Thymus (tissue), 11 donors: ENCODE measurements at regions not wholly inside any gene's neighbourhood (a gene's known extent, or its start where the extent isn't known, plus 50 kb on each side); places are given as distances from the start of the nearest gene placed in this dataset.
"Not testable (repeated sequence)": the region's sequence is repeated elsewhere in the genome, so short reads cannot be mapped to it uniquely, and the experiment has no call there.

Experiments
- DNase-seq, 9 donors: peaks; one replicate each; pipeline ENCODE4 v3.0.0-alpha.2; 2013; ENCODE audit warnings: low spot score in 9 of 9, low read depth in 6 of 9, missing footprints in 1 of 9
- H3K27ac ChIP-seq, 2 donors: one replicate each; pipeline ENCODE4 v1.5.1; 2013; ENCODE audit warnings: control low read depth in 1 of 2, low read depth in 1 of 2, low read length in 1 of 2, mild to moderate bottlenecking in 1 of 2, moderate library complexity in 1 of 2
- H3K27me3 ChIP-seq, 2 donors: one replicate each; pipeline ENCODE4 v1.5.1; 2013; ENCODE audit warnings: low read length in 1 of 2; ENCODE audit not compliant: control insufficient read depth in 2 of 2, insufficient read depth in 1 of 2
- H3K36me3 ChIP-seq, 2 donors: one replicate each; pipeline ENCODE4 v1.5.1; 2013; ENCODE audit warnings: low read length in 1 of 2, mild to moderate bottlenecking in 1 of 2, moderate library complexity in 1 of 2; ENCODE audit not compliant: control insufficient read depth in 2 of 2, insufficient read depth in 2 of 2
- H3K4me1 ChIP-seq, 2 donors: one replicate each; pipeline ENCODE4 v1.5.1; 2013; ENCODE audit warnings: low read length in 2 of 2; ENCODE audit not compliant: control insufficient read depth in 2 of 2, insufficient read depth in 2 of 2
- H3K4me3 ChIP-seq, 2 donors: one replicate each; pipeline ENCODE4 v1.5.1; 2013; ENCODE audit warnings: low read length in 2 of 2, control low read depth in 1 of 2, mild to moderate bottlenecking in 1 of 2
- H3K9me3 ChIP-seq, 2 donors: one replicate each; pipeline ENCODE4 v1.5.1; 2013; ENCODE audit warnings: low read length in 1 of 2, mild to moderate bottlenecking in 1 of 2; ENCODE audit not compliant: control insufficient read depth in 2 of 2, insufficient read depth in 1 of 2
- WGBS: extraction: QIAGEN DNeasy Blood & Tissue Kit; methylation state at CpG from one replicate; pipeline ENCODE4 v1.1.7; 2013; 5-methylcytosine and 5-hydroxymethylcytosine counted together
- donor health status: healthy.

- not testable (repeated sequence) for DNase-seq, H3K9me3 ChIP-seq, H3K36me3 ChIP-seq, H3K27ac ChIP-seq, H3K4me1 ChIP-seq, H3K4me3 ChIP-seq, H3K27me3 ChIP-seq
- WGBS, result 96% methylated on average over 13 of the region's 13 CpGs
These were observed 162.3 kb downstream of the CTTN start for GRCh38 chr11:70560621-70561020.

GRCh38 chr11:70566768-70567530 lies 168.6 kb downstream of the CTTN start:
- 80% methylated on average over 17 of the region's 17 CpGs for WGBS
- Histone ChIP-seq H3K27ac (no peak overlapping the region), H3K4me3 (no peak overlapping the region), H3K36me3 (no peaks in the 10 kb centered on the region), H3K27me3 (peaks cover 0 to 18% of the 10 kb centered on the region in 2 donors), H3K4me1 (peaks cover 0 to 12% of the 10 kb centered on the region in 2 donors), H3K9me3 (no peaks in the 10 kb centered on the region)
- no peak for DNase-seq

- Histone ChIP-seq H3K4me1 (peaks cover 0 to 12% of the 10 kb centered on the region in 2 donors), H3K9me3 (no peaks in the 10 kb centered on the region), H3K36me3 (no peaks in the 10 kb centered on the region), H3K27me3 (peaks cover 0 to 18% of the 10 kb centered on the region in 2 donors), H3K27ac (no peak overlapping the region), H3K4me3 (no peak overlapping the region)
- 74% methylated on average over 8 of the region's 8 CpGs for WGBS
- DNase-seq, result no peak
These were observed 169.3 kb downstream of the CTTN start for GRCh38 chr11:70567680-70568034.

- Histone ChIP-seq H3K9me3 (no peaks in the 10 kb centered on the region), H3K27me3 (peaks cover 0 to 18% of the 10 kb centered on the region in 2 donors), H3K4me3 (no peak overlapping the region), H3K4me1 (peaks cover 0 to 12% of the 10 kb centered on the region in 2 donors), H3K36me3 (no peaks in the 10 kb centered on the region), H3K27ac (no peak overlapping the region)
- no peak for DNase-seq
- WGBS, result 6% methylated on average over 26 of the region's 26 CpGs
These were observed 169.9 kb downstream of the CTTN start for GRCh38 chr11:70568035-70568813.

GRCh38 chr11:70568814-70569617 lies 170.7 kb downstream of the CTTN start:
- Histone ChIP-seq H3K4me1 (peaks cover 0 to 12% of the 10 kb centered on the region in 2 donors), H3K27ac (no peak overlapping the region), H3K27me3 (peaks cover 0 to 18% of the 10 kb centered on the region in 2 donors), H3K36me3 (no peaks in the 10 kb centered on the region), H3K4me3 (no peak overlapping the region), H3K9me3 (no peaks in the 10 kb centered on the region)
- DNase-seq, result no peak
- 90% methylated on average over 30 of the region's 30 CpGs for WGBS

- Histone ChIP-seq H3K9me3 (no peaks in the 10 kb centered on the region), H3K36me3 (no peaks in the 10 kb centered on the region), H3K27ac (no peak overlapping the region), H3K4me3 (no peak overlapping the region), H3K4me1 (peaks cover 0 to 12% of the 10 kb centered on the region in 2 donors), H3K27me3 (peaks cover 0 to 18% of the 10 kb centered on the region in 2 donors)
- DNase-seq, result no peak
- 96% methylated on average over 8 of the region's 8 CpGs for WGBS
These were observed 171.2 kb downstream of the CTTN start for GRCh38 chr11:70569618-70569890.

- no peaks in the 10 kb centered on the region for H3K9me3 ChIP-seq
- no peak for DNase-seq
- H3K36me3 ChIP-seq, result no peaks in the 10 kb centered on the region
- H3K27me3 ChIP-seq, result peaks cover 0 to 18% of the 10 kb centered on the region in 2 donors
- no peak overlapping the region for H3K4me3 ChIP-seq
- H3K4me1 ChIP-seq, result peaks cover 0 to 12% of the 10 kb centered on the region in 2 donors
- no peak overlapping the region for H3K27ac ChIP-seq
- WGBS, result 95% methylated on average over 19 of the region's 19 CpGs
These were observed 171.8 kb downstream of the CTTN start for GRCh38 chr11:70569996-70570692.

GRCh38 chr11:70570693-70571395 lies 172.5 kb downstream of the CTTN start:
- no peak overlapping the region for H3K27ac ChIP-seq
- H3K9me3 ChIP-seq, result no peaks in the 10 kb centered on the region
- H3K4me1 ChIP-seq, result peaks cover 0 to 12% of the 10 kb centered on the region in 2 donors
- peaks cover 0 to 18% of the 10 kb centered on the region in 2 donors for H3K27me3 ChIP-seq
- WGBS, result 79% methylated on average over 11 of the region's 11 CpGs
- no peaks in the 10 kb centered on the region for H3K36me3 ChIP-seq
- H3K4me3 ChIP-seq, result no peak overlapping the region
- no peak for DNase-seq
